ENCODE measurements at regions not wholly inside any gene's neighbourhood (a gene's known extent, or its start where the extent isn't known, plus 50 kb on each side); places are given as distances from the start of the nearest gene placed in this dataset.

GRCh38 chr19:33938821-33939220 is 142.2 kb downstream of the KCTD15 start:
- Histone ChIP-seq H3K4me3 (ENCODE audit: low read length in 3 of 3) (no peak overlapping the region), H3K36me3 (ENCODE audit: control insufficient read depth in 2 of 3, insufficient read depth in 3 of 3, low read length in 3 of 3) (no peaks in the 10 kb centered on the region), H3K27me3 (ENCODE audit: control insufficient read depth, insufficient read depth, low read length) (no peaks in the 10 kb centered on the region), H3K4me1 (ENCODE audit: control insufficient read depth in 2 of 3, insufficient read depth in 2 of 3, low read depth in 1 of 3, low read length in 3 of 3) (no peaks in the 10 kb centered on the region), H3K27ac (ENCODE audit: low read depth in 2 of 2, low read length in 2 of 2) (no peak overlapping the region), H3K9ac (ENCODE audit: low read length in 3 of 3) (no peak overlapping the region), H3K9me3 (ENCODE audit: control insufficient read depth in 2 of 3, insufficient read depth in 1 of 3, low read length in 3 of 3) (peaks cover 0 to 9% (median 0%) of the 10 kb centered on the region in 3 donors)
- DNase-seq, result no peak
- intact Hi-C loops (cut with DNase I), result no loop called here
- no peak for FAIRE-seq
- no peak for TF ChIP-seq CTCF (IDR thresholded peaks at IDR 0.05; ENCODE audit: borderline replicate concordance, extremely low read depth, insufficient read depth)

GRCh38 chr19:33941133-33941532 is 144.5 kb downstream of the KCTD15 start:
- Histone ChIP-seq H3K27me3 (ENCODE audit: control insufficient read depth, insufficient read depth, low read length) (no peaks in the 10 kb centered on the region), H3K27ac (ENCODE audit: low read depth in 2 of 2, low read length in 2 of 2) (no peak overlapping the region), H3K9ac (ENCODE audit: low read length in 3 of 3) (no peak overlapping the region), H3K36me3 (ENCODE audit: control insufficient read depth in 2 of 3, insufficient read depth in 3 of 3, low read length in 3 of 3) (no peaks in the 10 kb centered on the region), H3K4me1 (ENCODE audit: control insufficient read depth in 2 of 3, insufficient read depth in 2 of 3, low read depth in 1 of 3, low read length in 3 of 3) (no peaks in the 10 kb centered on the region), H3K9me3 (ENCODE audit: control insufficient read depth in 2 of 3, insufficient read depth in 1 of 3, low read length in 3 of 3) (no peaks in the 10 kb centered on the region), H3K4me3 (ENCODE audit: low read length in 3 of 3) (no peak overlapping the region)
- no peak for FAIRE-seq
- intact Hi-C loops (cut with DNase I), result no loop called here
- no peak for DNase-seq
- no peak for TF ChIP-seq CTCF (IDR thresholded peaks at IDR 0.05; ENCODE audit: borderline replicate concordance, extremely low read depth, insufficient read depth)

GRCh38 chr19:33946535-33947264 is 150.0 kb downstream of the KCTD15 start:
- intact Hi-C loops (cut with DNase I), result no loop called here
- Histone ChIP-seq H3K9me3 (ENCODE audit: control insufficient read depth in 2 of 3, insufficient read depth in 1 of 3, low read length in 3 of 3) (no peaks in the 10 kb centered on the region), H3K36me3 (ENCODE audit: control insufficient read depth in 2 of 3, insufficient read depth in 3 of 3, low read length in 3 of 3) (no peaks in the 10 kb centered on the region), H3K4me3 (ENCODE audit: low read length in 3 of 3) (no peak overlapping the region), H3K27me3 (ENCODE audit: control insufficient read depth, insufficient read depth, low read length) (no peaks in the 10 kb centered on the region), H3K4me1 (ENCODE audit: control insufficient read depth in 2 of 3, insufficient read depth in 2 of 3, low read depth in 1 of 3, low read length in 3 of 3) (no peaks in the 10 kb centered on the region), H3K9ac (ENCODE audit: low read length in 3 of 3) (no peak overlapping the region), H3K27ac (ENCODE audit: low read depth in 2 of 2, low read length in 2 of 2) (no peak overlapping the region)
- DNase-seq (no peak), FAIRE-seq (no peak)
- TF ChIP-seq CTCF (IDR thresholded peaks at IDR 0.05; ENCODE audit: borderline replicate concordance, extremely low read depth, insufficient read depth), result no peak

Measured in kidney (tissue), 13 donors.